ENCODE measurements at regions not wholly inside any gene's neighbourhood (a gene's known extent, or its start where the extent isn't known, plus 50 kb on each side); places are given as distances from the start of the nearest gene placed in this dataset.

- TF ChIP-seq, protein P1, sequence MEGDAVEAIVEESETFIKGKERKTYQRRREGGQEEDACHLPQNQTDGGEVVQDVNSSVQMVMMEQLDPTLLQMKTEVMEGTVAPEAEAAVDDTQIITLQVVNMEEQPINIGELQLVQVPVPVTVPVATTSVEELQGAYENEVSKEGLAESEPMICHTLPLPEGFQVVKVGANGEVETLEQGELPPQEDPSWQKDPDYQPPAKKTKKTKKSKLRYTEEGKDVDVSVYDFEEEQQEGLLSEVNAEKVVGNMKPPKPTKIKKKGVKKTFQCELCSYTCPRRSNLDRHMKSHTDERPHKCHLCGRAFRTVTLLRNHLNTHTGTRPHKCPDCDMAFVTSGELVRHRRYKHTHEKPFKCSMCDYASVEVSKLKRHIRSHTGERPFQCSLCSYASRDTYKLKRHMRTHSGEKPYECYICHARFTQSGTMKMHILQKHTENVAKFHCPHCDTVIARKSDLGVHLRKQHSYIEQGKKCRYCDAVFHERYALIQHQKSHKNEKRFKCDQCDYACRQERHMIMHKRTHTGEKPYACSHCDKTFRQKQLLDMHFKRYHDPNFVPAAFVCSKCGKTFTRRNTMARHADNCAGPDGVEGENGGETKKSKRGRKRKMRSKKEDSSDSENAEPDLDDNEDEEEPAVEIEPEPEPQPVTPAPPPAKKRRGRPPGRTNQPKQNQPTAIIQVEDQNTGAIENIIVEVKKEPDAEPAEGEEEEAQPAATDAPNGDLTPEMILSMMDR (IDR thresholded peaks at IDR 0.05) = no peak
- no peak for TF ChIP-seq POLR2A (IDR thresholded peaks at IDR 0.05)
- intact Hi-C loops (cut with DNase I; ENCODE audit: low total_unique reads) = no loop called here
- Histone ChIP-seq H3K4me3 (no peak overlapping the region), H3K4me1 (no peaks in the 10 kb centered on the region), H3K27ac (no peak overlapping the region), H3K9me3 (no peaks in the 10 kb centered on the region), H3K36me3 (no peaks in the 10 kb centered on the region), H3K27me3 (no peaks in the 10 kb centered on the region)
- no peak for DNase-seq
Observed at GRCh38 chr5:82931110-82931509, 146.1 kb downstream of the TMEM167A start.

DNA sequence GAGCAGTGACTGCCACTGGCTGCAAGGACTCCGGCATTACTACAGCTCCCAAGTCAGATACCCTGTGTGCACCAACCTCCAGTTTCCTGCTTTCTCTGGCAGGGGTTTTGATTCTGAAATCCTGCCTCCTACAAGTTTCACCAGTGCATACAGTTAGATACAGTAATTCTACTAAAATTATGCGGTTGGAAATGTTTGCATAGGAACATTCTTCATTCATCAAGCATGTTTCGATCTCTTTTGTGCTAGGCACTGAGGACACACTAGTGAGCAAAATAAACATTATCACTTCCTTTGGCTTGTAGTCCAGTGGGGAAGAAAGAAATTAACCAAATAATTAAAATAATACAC is 152.2 kb downstream of the TMEM167A start:
- H3K36me3 ChIP-seq = no peaks in the 10 kb centered on the region
- intact Hi-C loops (cut with DNase I; ENCODE audit: low total_unique reads) = no loop called here
- no peak overlapping the region for H3K27ac ChIP-seq
- H3K4me3 ChIP-seq = no peak overlapping the region
- no peaks in the 10 kb centered on the region for H3K4me1 ChIP-seq
- TF ChIP-seq, protein P1 (IDR thresholded peaks at IDR 0.05) = no peak
- no peak for TF ChIP-seq POLR2A (IDR thresholded peaks at IDR 0.05)
- DNase-seq = no peak
- H3K27me3 ChIP-seq = no peaks in the 10 kb centered on the region
- H3K9me3 ChIP-seq = no peaks in the 10 kb centered on the region

- no peaks in the 10 kb centered on the region for H3K4me1 ChIP-seq
- intact Hi-C loops (cut with DNase I; ENCODE audit: low total_unique reads) = no loop called here
- no peak for DNase-seq
- H3K4me3 ChIP-seq = no peak overlapping the region
- no peak overlapping the region for H3K27ac ChIP-seq
- H3K27me3 ChIP-seq = no peaks in the 10 kb centered on the region
- no peaks in the 10 kb centered on the region for H3K9me3 ChIP-seq
- TF ChIP-seq POLR2A (IDR thresholded peaks at IDR 0.05) = no peak
- TF ChIP-seq, protein P1 (IDR thresholded peaks at IDR 0.05) = no peak
- no peaks in the 10 kb centered on the region for H3K36me3 ChIP-seq
Observed at GRCh38 chr5:82924226-82925060, 152.8 kb downstream of the TMEM167A start.

GRCh38 chr5:82922086-82922734 is 155.0 kb downstream of the TMEM167A start:
- no peak overlapping the region for H3K27ac ChIP-seq
- DNase-seq = no peak
- H3K4me1 ChIP-seq = no peaks in the 10 kb centered on the region
- H3K27me3 ChIP-seq = no peaks in the 10 kb centered on the region
- no peaks in the 10 kb centered on the region for H3K36me3 ChIP-seq
- TF ChIP-seq POLR2A (IDR thresholded peaks at IDR 0.05) = no peak
- TF ChIP-seq, protein P1 (IDR thresholded peaks at IDR 0.05) = no peak
- H3K4me3 ChIP-seq = no peak overlapping the region
- intact Hi-C loops (cut with DNase I; ENCODE audit: low total_unique reads) = no loop called here
- H3K9me3 ChIP-seq = no peaks in the 10 kb centered on the region

DNA sequence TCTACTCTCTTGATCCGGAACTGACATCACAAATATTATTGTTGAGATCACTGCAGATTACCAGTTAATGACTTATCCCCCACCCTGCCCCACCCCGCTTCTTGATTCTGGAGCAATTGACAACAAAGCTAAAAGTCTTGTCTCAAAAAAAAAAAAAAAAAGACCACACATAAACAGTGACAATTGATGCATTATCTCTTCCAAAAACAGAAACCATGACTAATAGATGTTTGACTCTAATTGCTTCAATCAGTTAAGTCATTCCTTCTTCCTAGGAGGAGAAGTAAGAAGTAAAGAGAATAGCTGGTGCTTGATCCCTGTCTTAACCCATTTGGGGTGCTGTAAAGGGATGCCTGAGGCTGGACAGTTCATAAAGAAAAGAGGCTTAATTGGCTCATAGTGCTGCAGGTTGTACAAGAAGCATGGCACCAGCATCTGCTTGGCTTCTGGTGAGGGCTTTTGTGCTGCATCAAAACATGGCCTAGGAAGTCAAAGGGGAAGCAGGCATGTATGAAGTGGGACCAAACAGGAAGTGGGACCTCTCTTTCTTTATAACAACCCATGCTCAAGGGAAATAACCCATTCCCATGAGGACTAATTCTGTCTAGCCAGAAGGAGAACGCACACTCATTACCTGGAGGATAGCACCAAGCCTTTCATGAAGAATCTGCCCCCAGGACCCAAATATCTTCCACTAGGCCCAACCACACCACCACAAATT is 158.7 kb downstream of the TMEM167A start:
- no peak overlapping the region for H3K4me3 ChIP-seq
- no peaks in the 10 kb centered on the region for H3K36me3 ChIP-seq
- no peak for DNase-seq
- no peaks in the 10 kb centered on the region for H3K27me3 ChIP-seq
- intact Hi-C loops (cut with DNase I; ENCODE audit: low total_unique reads) = no loop called here
- H3K4me1 ChIP-seq = no peaks in the 10 kb centered on the region
- no peak overlapping the region for H3K27ac ChIP-seq
- TF ChIP-seq POLR2A (IDR thresholded peaks at IDR 0.05) = no peak
- TF ChIP-seq, protein P1 (IDR thresholded peaks at IDR 0.05) = no peak
- peaks cover 0 to 2% of the 10 kb centered on the region in 2 donors for H3K9me3 ChIP-seq

Measured in uterus (tissue), 3 donors.